Left hindlimb (tissue), 1 donor: ENCODE measurements at regions not wholly inside any gene's neighbourhood (a gene's known extent, or its start where the extent isn't known, plus 50 kb on each side); places are given as distances from the start of the nearest gene placed in this dataset.
A peak's percentile ranks its signal among the peaks of the same experiment; 100 is the strongest.

ENCODE experiments used
- DNase-seq: peaks from one replicate; pipeline ENCODE4 v3.0.0-alpha.2; 2018

GRCh38 chr5:34487159-34487879, 168.8 kb upstream of the RAI14 start:
- no peak for DNase-seq

GRCh38 chr5:34487956-34488355, 168.2 kb upstream of the RAI14 start:
- no peak for DNase-seq

- DNase-seq: no peak
Observed at GRCh38 chr5:34488984-34489383, 167.1 kb upstream of the RAI14 start.

- no peak for DNase-seq
Observed at GRCh38 chr5:34490506-34491250, 165.4 kb upstream of the RAI14 start.

- DNase-seq: no peak
Observed at GRCh38 chr5:34491251-34491620, 164.9 kb upstream of the RAI14 start.

- no peak for DNase-seq
Observed at GRCh38 chr5:34494111-34494755, 161.9 kb upstream of the RAI14 start.

GRCh38 chr5:34495178-34495577, 160.9 kb upstream of the RAI14 start:
- DNase-seq: no peak

GRCh38 chr5:34496260-34496691, 159.9 kb upstream of the RAI14 start:
- peak; percentile 60 for DNase-seq

GRCh38 chr5:34496701-34497469, 159.2 kb upstream of the RAI14 start:
- DNase-seq: peak; percentile 89

GRCh38 chr5:34497470-34497808, 158.7 kb upstream of the RAI14 start:
- DNase-seq: no peak

GRCh38 chr5:34498572-34498971, 157.6 kb upstream of the RAI14 start:
- no peak for DNase-seq

- DNase-seq: no peak
Observed at GRCh38 chr5:34499001-34499734, 157.0 kb upstream of the RAI14 start.

GRCh38 chr5:34500236-34500847, 155.8 kb upstream of the RAI14 start:
- no peak for DNase-seq

- DNase-seq: no peak
Observed at GRCh38 chr5:34501016-34501415, 155.1 kb upstream of the RAI14 start.

- no peak for DNase-seq
Observed at GRCh38 chr5:34501840-34502239, 154.3 kb upstream of the RAI14 start.

GRCh38 chr5:34502581-34502980, 153.5 kb upstream of the RAI14 start:
- DNase-seq: no peak

GRCh38 chr5:34503379-34504253, 152.5 kb upstream of the RAI14 start:
- DNase-seq: no peak

GRCh38 chr5:34504967-34505366, 151.2 kb upstream of the RAI14 start:
- no peak for DNase-seq

- no peak for DNase-seq
Observed at GRCh38 chr5:34505731-34506130, 150.4 kb upstream of the RAI14 start.

- DNase-seq: no peak
Observed at GRCh38 chr5:34507933-34508332, 148.2 kb upstream of the RAI14 start.

- DNase-seq: no peak
Observed at GRCh38 chr5:34509392-34509791, 146.7 kb upstream of the RAI14 start.
